GM23248 (cell line): ENCODE measurements at regions not wholly inside any gene's neighbourhood (a gene's known extent, or its start where the extent isn't known, plus 50 kb on each side); places are given as distances from the start of the nearest gene placed in this dataset.

ENCODE experiments used
- EZH2 ChIP-seq: fragments of 200-600 bp; sonication (generic); IDR thresholded peaks from 2 replicates; pipeline ENCODE4 v1.6.1; 2018; ENCODE audit warnings: antibody characterized with exemption, mild to moderate bottlenecking; ENCODE audit not compliant: insufficient read depth, poor library complexity, severe bottlenecking
- EZH2phosphoT487 ChIP-seq: fragments of 200-600 bp; sonication (generic); IDR thresholded peaks from 2 replicates; pipeline ENCODE4 v1.6.1; 2018; ENCODE audit warnings: antibody characterized with exemption, moderate library complexity, mild to moderate bottlenecking, low read depth; ENCODE audit not compliant: insufficient read depth

DNA sequence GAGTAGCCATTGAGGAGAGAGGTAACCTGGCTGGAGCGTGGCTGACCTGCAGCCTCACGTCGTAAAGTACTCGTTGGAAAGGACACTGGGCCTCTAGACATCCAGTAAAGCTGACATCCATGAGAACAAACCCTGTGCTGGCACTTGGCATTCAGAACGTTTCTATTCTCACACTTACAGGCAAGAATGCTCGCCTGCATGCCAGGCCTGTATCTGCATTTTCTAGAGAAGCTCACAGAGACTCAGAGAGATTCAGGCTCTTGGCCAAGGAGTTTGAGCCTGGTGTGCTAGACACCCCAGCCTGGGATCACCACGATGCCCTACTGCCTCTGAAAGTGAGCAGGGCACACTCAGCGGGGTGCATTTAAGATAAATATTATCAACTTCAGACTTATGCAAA, 379.8 kb upstream of the CDH4 start:
- TF ChIP-seq EZH2: no peak
- no peak for TF ChIP-seq EZH2phosphoT487
